GM04504 (cell line): ENCODE measurements at regions not wholly inside any gene's neighbourhood (a gene's known extent, or its start where the extent isn't known, plus 50 kb on each side); places are given as distances from the start of the nearest gene placed in this dataset.

Experiments used
- DNase-seq: peaks from one replicate; pipeline ENCODE4 v3.0.0-alpha.2; 2012; ENCODE audit warnings: low read depth

DNA sequence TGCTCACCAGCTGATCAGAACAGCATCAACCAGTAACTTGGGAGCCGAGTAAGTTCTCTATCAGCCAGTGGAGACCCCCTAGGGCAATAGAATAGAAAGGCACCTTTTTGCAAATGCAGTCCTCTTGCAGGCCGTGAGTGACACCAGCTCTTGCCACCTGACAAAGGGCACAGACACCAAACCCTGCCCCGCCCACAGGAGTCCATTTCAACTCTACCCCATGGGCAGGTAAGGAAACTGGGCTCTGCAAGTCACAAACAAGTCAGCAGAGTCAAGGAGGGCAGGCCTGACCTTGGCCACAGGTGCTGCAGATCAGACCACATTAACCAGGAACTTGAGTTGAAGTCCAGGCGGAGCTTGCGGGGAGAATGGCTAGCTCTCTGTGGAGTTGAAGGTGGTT is 77.4 kb upstream of the SPATA13 start:
- DNase-seq, result no peak

- DNase-seq, result no peak
These were observed 76.6 kb upstream of the SPATA13 start for GRCh38 chr13:24083722-24084421.

DNA sequence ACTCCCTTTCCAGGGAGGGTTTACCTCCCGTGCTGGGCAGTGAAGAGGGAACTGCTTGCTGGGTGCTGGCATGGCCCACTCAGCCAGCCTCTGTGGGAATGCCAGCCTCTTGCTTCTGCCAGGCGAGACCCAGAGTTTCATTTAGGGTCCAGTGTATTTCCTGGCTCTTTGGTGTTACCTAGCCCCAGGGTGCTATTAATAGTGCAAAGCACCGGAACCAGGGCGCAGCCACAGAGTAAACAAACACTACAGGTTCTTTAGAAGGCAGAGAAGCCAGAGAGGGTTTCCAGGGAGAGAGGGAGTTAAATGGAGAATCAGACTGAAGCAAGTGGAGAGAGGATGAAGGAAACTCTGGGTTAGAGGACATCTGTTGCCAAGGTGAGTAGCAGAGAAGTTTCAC is 74.9 kb upstream of the SPATA13 start:
- DNase-seq, result no peak

- no peak for DNase-seq
These were observed 73.9 kb upstream of the SPATA13 start for GRCh38 chr13:24086642-24087041.

- no peak for DNase-seq
These were observed 72.8 kb upstream of the SPATA13 start for GRCh38 chr13:24087605-24088225.

DNA sequence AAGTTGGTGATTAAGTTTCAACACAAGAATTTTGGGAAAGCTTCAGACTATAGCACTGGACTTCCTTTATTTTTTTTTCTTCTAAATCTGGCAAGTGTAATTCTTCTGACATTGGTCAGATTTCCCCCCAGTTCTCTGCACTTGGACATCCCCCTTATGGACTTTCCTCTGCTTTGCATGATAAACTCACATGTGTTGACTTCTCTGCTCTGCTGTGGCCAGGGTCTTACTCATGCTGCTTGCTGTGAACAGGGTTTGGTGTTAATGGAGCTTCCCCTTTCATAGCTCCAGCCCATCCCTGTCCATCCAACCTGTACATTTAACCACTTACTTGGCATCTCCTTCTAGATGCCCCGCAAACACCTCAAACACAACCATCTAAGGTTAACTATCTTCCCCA is 70.5 kb upstream of the SPATA13 start:
- DNase-seq, result no peak

DNA sequence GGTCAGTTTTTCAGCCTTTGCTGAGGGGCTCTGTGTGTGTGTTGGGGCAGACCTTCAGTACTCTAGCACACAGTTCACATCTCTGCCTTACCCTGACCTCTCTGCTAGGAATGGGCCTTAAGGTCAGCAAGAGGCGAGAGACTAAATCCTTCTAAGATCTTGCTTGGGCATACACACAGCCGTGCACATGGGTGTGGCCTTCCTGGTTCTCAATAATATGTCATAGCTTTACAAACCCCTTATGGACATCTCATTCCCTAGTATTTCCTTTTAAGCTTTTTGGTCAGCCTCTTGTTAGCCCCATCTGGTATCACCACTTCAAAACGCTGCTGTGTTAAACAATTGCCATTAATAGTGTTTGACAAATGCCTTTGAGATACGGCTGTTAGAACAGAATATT is 69.4 kb upstream of the SPATA13 start:
- DNase-seq, result no peak

DNA sequence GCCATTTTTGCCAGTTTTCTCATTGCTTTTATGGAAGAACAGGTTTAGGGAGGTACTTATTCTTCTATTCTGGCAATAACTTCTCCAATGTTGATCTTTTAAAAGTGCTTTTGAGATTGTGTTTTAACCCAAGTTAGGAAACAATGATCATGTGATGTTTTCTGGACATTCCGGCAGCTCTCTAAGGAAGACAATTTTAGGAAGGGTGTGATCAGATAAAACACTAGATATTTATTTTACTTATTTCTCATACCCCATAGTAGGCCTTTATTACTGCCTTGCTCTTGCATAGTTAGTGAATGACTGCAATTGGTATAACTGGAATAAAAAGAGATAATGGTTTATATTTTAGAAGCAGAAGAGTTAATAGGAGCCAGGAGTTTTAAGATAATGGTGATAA is 68.4 kb upstream of the SPATA13 start:
- DNase-seq, result no peak

GRCh38 chr13:24093047-24093446 is 67.5 kb upstream of the SPATA13 start:
- DNase-seq, result no peak

DNA sequence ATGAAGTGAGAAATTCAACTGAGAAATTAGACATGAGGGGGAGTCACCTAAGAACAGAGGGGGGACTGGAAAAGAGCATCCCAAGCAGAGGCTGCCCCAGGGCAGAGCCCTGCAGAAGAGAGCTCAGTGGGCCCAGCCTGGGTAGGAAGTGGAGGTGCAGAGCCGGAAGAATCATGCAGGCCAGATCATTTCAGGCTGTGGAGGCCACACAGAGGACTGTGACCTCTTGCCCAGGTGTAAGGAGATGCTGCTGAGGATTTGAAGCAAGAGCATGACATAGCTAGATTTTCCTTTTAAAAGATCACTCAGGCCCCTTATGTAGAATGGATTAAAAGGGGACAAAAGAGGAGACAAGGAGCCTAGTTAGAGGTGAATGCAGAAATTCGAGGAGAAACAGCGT is 63.9 kb upstream of the SPATA13 start:
- no peak for DNase-seq

GRCh38 chr13:24097064-24097463 is 63.5 kb upstream of the SPATA13 start:
- DNase-seq, result peak; percentile 39

GRCh38 chr13:24097667-24098066 is 62.9 kb upstream of the SPATA13 start:
- DNase-seq, result no peak

DNA sequence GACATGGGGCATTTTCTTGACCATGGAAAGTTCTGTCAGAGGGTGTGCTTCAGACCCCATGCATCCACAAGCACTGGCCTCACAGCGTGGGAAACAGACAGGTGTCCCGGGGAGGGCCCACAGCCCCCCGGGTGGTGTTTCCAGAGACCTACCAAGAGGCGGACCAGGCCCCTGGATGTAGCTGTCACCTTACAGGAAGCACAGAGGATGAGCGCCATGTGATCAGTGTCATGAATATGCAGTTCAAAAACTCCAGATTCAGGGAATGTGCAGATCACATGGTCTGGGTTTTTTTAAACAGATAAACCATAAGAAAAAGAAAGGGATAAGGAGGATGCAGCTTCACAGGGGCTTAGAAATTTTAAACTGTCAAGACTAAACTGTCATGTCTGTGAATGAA is 61.0 kb upstream of the SPATA13 start:
- DNase-seq, result no peak

DNA sequence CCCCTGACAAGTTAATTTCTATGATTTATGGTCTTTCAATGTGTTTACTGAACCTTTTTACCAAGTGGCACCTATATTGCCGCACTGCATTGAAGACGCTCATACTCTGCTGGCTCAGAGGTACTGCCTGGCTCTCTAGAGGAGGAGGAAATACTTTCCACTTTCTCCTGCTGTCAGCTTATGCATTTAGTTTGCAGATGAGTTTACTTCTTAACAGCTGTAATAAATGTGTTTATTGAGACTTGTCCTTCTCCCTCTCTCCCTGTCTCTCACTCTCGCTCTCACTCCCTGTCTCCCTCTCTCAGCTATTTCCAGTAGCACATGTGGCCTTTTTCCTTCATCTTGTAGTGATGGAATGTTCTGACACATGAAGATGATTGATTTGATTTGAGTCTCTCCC is 60.3 kb upstream of the SPATA13 start:
- DNase-seq, result no peak

DNA sequence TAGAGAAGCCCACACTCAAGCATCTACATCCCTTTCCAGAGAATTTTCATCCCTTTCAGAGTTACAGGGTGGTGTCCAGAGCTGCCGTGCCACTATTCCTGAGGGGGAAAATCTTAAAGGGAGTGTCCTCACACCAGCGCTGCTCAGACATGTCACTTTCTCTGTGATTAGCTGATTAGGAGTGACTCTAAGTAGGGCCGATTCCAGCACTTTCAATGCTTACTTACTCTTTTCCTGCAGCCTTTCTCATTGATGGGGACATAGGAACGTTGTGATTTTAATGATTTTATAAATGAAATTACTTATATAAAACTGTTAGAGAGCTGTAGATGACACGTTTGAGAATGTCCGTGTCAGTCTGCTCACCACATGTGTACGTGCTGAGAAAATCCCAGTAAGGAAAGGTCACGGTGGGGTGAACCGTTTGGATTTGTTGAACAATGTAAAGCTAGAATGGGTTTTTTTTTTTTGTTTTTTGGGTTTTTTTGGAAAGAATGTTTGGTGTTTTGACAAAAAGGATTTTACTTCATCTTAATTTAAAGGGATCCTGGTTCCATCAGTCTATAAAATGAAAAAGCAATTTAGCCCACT is 56.6 kb upstream of the SPATA13 start:
- DNase-seq, result no peak

GRCh38 chr13:24104723-24105122 is 55.8 kb upstream of the SPATA13 start:
- DNase-seq, result no peak

- DNase-seq, result no peak
These were observed 54.1 kb upstream of the SPATA13 start for GRCh38 chr13:24106429-24106828.

DNA sequence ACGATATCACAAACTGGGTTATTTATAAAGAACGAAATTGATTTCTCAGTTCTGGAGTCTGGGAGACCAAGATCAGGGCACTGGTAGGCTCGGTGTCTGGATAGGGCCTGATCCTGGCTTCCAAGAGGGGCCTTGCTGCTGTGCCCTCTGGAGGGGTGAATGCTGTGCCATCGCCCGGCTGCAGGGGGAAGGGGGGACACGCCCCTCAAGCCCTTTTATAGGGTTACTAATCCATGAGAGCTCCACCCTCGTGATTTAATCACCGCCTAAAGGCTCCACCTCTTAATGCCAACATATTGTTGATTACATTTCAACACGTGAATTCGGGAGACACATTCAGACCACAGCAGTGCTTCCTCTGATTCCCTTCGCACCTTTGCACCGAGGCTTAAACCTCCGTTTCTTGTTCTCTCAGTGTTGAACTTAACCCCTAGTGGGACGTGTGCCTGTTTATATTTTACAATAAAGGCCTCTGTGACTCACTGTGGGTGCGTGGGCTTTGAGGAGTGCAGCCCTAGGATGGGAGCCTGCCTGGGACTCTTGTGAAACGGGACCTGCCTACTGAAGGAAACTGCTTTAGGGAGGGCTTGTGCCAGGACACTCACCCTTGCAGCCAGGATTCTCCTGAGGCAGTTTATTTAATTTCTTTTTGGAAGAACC is 52.4 kb upstream of the SPATA13 start:
- no peak for DNase-seq

DNA sequence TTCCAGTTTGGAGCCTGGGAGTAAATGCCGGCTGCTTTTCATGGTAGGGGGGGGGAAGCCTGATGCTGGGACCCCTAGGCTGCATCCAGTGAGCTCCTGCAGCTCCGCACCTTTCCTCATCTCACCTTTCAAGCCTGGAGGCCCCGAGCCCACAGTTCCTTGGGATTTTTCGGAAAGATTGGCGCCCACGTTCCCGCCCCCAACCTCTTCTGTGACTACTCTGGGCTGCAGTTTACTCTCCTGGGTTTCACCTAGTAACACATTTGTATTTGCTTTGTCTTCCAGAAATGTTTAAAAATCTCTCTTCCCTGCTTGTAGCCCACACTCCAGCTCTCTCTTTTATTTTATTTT is 51.9 kb upstream of the SPATA13 start:
- DNase-seq, result no peak

DNA sequence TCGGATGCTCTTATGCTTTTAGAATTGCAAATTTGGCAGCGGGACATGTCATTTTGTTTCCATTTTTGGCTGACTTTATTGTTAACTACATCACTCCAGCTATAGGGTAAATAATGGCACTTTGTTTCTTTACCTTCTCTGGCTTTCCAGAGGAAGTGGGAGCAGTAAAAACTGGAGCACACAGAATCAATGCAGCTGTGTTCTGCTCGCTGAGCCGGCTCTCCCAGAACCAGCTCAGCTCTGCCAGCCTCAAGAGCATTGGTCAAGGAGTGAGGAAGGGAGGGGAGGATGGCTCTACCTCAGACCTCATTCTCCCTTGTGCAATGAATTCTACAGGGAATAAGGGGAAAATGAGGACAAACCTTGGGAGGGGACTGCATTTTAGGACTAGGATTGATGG is 50.5 kb upstream of the SPATA13 start:
- no peak for DNase-seq
